ENCODE measurements at regions not wholly inside any gene's neighbourhood (a gene's known extent, or its start where the extent isn't known, plus 50 kb on each side); places are given as distances from the start of the nearest gene placed in this dataset.

GRCh38 chrX:78839711-78840110 lies 92.2 kb downstream of the LPAR4 start:
- no peak overlapping the region for H2AK5ac ChIP-seq (ENCODE audit: low read depth, low read length)
- H3K4me1 ChIP-seq (replicated peaks in 1 of 4; ENCODE audit: control insufficient read depth in 3 of 4, insufficient read depth in 4 of 4, low read length in 3 of 4), result no peaks in the 10 kb centered on the region
- H3K9me3 ChIP-seq (ENCODE audit: insufficient read depth in 2 of 2, low read depth in 1 of 2, low read length in 1 of 2), result no peaks in the 10 kb centered on the region
- no peaks in the 10 kb centered on the region for H3K23me2 ChIP-seq (ENCODE audit: low read depth, low read length)
- H2BK15ac ChIP-seq (ENCODE audit: low read length), result no peak overlapping the region
- DNase-seq (ENCODE audit: low read depth in 1 of 2, low spot score in 2 of 2), result no peak
- H3K9ac ChIP-seq (replicated peaks in 1 of 4; ENCODE audit: extremely low read depth in 1 of 4, low read depth in 3 of 4, low read length in 3 of 4), result no peak overlapping the region
- no peak overlapping the region for H2BK12ac ChIP-seq (ENCODE audit: low read depth, low read length)
- 80% methylated on average over 1 of the region's 2 CpGs; no CpG with 5 or more reads in 1 of the 2 experiments for WGBS, 2 experiments (ENCODE audit: extremely low coverage in 1 of 2, insufficient coverage in 1 of 2, insufficient read length in 1 of 2, insufficient replicate concordance in 2 of 2, low coverage in 1 of 2, low lambda C conversion rate in 2 of 2, missing lambda C conversion rate in 1 of 2)
- no peak overlapping the region for H3K18ac ChIP-seq (ENCODE audit: extremely low read depth, low read length)
- no peaks in the 10 kb centered on the region for H3K79me1 ChIP-seq (ENCODE audit: low read depth, low read length)
- H4K5ac ChIP-seq (ENCODE audit: insufficient read length, low read depth, low read length), result no peak overlapping the region
- H3K79me2 ChIP-seq (ENCODE audit: control insufficient read depth in 1 of 2, insufficient read depth in 2 of 2, low read length in 2 of 2), result no peaks in the 10 kb centered on the region
- no peak overlapping the region for H2BK20ac ChIP-seq (ENCODE audit: low read length)
- no peak overlapping the region for H3K14ac ChIP-seq (ENCODE audit: insufficient read length)
- H3K56ac ChIP-seq (replicated peaks; ENCODE audit: insufficient read length, low read depth, low read length), result no peak overlapping the region
- H4K20me1 ChIP-seq (replicated peaks in 1 of 2; ENCODE audit: control insufficient read depth in 1 of 2, insufficient read depth in 2 of 2, low read length in 2 of 2), result no peaks in the 10 kb centered on the region
- no peak overlapping the region for H4K8ac ChIP-seq (ENCODE audit: extremely low read depth, insufficient read depth, low read length)
- no peak overlapping the region for H3K27ac ChIP-seq (ENCODE audit: low read depth, low read length)
- no peak overlapping the region for H3K4me3 ChIP-seq (ENCODE audit: extremely low read depth in 1 of 4, insufficient read depth in 2 of 4, low read depth in 3 of 4, low read length in 4 of 4)
- H2BK120ac ChIP-seq (replicated peaks; ENCODE audit: low read depth, low read length), result no peak overlapping the region
- H2BK5ac ChIP-seq (ENCODE audit: low read depth, low read length), result no peak overlapping the region
- ChIA-PET CTCF (ENCODE audit: partially characterized antibody) (interaction anchor here (1.0 kb wide), 1 partner anchor 17 kb away, joined by 3 read pairs; no protein-coding TSS in a partner anchor), POLR2A (ENCODE audit: partially characterized antibody) (no interaction called here)
- no peak overlapping the region for H3K4me2 ChIP-seq (ENCODE audit: insufficient read depth in 1 of 2, low read depth in 2 of 2, low read length in 2 of 2)
- H3K4ac ChIP-seq (replicated peaks; ENCODE audit: insufficient read length, low read depth, low read length), result no peak overlapping the region
- H3K36me3 ChIP-seq (ENCODE audit: control insufficient read depth in 2 of 4, insufficient read depth in 4 of 4, low read length in 3 of 4), result no peaks in the 10 kb centered on the region
- H4K91ac ChIP-seq (replicated peaks; ENCODE audit: insufficient read length, low read length), result no peak overlapping the region
- H3K27me3 ChIP-seq (replicated peaks in 1 of 4; ENCODE audit: control insufficient read depth in 3 of 4, extremely low read depth in 1 of 4, insufficient read depth in 3 of 4, low read length in 3 of 4), result no peaks in the 10 kb centered on the region
- H3K23ac ChIP-seq (ENCODE audit: insufficient read length), result no peak overlapping the region
- no peak for FAIRE-seq
- H2AFZ ChIP-seq (ENCODE audit: low read length), result no peak overlapping the region
- no peak for TF ChIP-seq CHD2 (IDR thresholded peaks at IDR 0.05; ENCODE audit: low read length)
- no peak for TF ChIP-seq BCL11A (IDR thresholded peaks at IDR 0.05; ENCODE audit: low read depth in 2 of 2, low read length in 2 of 2)
- no peak for TF ChIP-seq ATF3 (IDR thresholded peaks at IDR 0.05; ENCODE audit: insufficient read depth, low read depth, low read length)
- no peak for TF ChIP-seq TAF7 (optimal IDR thresholded peaks at IDR 0.05; ENCODE audit: borderline replicate concordance, low read depth, low read length)
- no peak for TF ChIP-seq HDAC6 (IDR thresholded peaks at IDR 0.05; ENCODE audit: low read depth, low read length)
- no peak for TF ChIP-seq EZH2 (IDR thresholded peaks at IDR 0.05; ENCODE audit: low read depth, low read length, severe bottlenecking)
- TF ChIP-seq CTCF (IDR thresholded peaks at IDR 0.05; ENCODE audit: control extremely low read depth in 1 of 3, insufficient read depth in 1 of 3, low read depth in 1 of 3, low read length in 3 of 3), result no peak
- no peak for TF ChIP-seq NRF1 (IDR thresholded peaks at IDR 0.05; ENCODE audit: low read depth, low read length)
- no peak for TF ChIP-seq CBX8 (IDR thresholded peaks at IDR 0.05; ENCODE audit: borderline replicate concordance, low read depth, low read length)
- no peak for TF ChIP-seq SP2 (IDR thresholded peaks at IDR 0.05; ENCODE audit: low read length)
- TF ChIP-seq GABPA (IDR thresholded peaks at IDR 0.05; ENCODE audit: borderline replicate concordance, insufficient read depth, low read length), result no peak
- TF ChIP-seq EGR1 (IDR thresholded peaks at IDR 0.05; ENCODE audit: borderline replicate concordance, low read depth, low read length), result no peak

Measured in H1 (cell line).